ENCODE measurements at regions not wholly inside any gene's neighbourhood (a gene's known extent, or its start where the extent isn't known, plus 50 kb on each side); places are given as distances from the start of the nearest gene placed in this dataset.

DNA sequence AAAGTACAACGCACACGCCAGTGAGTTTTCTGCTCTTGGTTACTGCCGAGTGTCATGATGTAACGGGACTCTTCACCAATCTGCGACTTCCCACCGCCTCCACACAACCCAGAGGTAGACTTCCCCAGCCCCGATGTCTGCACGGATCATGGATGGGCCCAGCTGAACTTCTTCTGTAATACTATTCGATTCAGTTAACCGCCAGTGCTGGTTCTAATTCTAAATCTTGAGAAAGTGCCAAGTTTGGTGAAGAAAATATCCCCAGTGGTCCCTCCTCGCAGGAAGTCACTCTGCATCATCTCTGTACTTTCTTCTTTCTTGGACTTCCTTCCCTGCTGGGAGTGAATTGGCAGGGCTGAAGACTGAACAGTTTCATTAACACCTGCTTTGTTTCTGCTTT is 77.6 kb upstream of the SLC35F4 start:
- TF ChIP-seq, protein P1, sequence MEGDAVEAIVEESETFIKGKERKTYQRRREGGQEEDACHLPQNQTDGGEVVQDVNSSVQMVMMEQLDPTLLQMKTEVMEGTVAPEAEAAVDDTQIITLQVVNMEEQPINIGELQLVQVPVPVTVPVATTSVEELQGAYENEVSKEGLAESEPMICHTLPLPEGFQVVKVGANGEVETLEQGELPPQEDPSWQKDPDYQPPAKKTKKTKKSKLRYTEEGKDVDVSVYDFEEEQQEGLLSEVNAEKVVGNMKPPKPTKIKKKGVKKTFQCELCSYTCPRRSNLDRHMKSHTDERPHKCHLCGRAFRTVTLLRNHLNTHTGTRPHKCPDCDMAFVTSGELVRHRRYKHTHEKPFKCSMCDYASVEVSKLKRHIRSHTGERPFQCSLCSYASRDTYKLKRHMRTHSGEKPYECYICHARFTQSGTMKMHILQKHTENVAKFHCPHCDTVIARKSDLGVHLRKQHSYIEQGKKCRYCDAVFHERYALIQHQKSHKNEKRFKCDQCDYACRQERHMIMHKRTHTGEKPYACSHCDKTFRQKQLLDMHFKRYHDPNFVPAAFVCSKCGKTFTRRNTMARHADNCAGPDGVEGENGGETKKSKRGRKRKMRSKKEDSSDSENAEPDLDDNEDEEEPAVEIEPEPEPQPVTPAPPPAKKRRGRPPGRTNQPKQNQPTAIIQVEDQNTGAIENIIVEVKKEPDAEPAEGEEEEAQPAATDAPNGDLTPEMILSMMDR (conservative IDR thresholded peaks at IDR 0.05; ENCODE audit: low read depth in 2 of 2) = no peak
- TF ChIP-seq NANOG (IDR thresholded peaks at IDR 0.05; ENCODE audit: borderline replicate concordance) (no peak), CREB1 (CRISPR knock-in tag; IDR thresholded peaks at IDR 0.05; ENCODE audit: low read depth) (no peak), EZH2 (IDR thresholded peaks at IDR 0.05; ENCODE audit: low read depth, unreplicated experiment) (no peak), POLR2AphosphoS5 (IDR thresholded peaks at IDR 0.05; ENCODE audit: low read depth) (no peak)
